ENCODE measurements at regions not wholly inside any gene's neighbourhood (a gene's known extent, or its start where the extent isn't known, plus 50 kb on each side); places are given as distances from the start of the nearest gene placed in this dataset.

DNA sequence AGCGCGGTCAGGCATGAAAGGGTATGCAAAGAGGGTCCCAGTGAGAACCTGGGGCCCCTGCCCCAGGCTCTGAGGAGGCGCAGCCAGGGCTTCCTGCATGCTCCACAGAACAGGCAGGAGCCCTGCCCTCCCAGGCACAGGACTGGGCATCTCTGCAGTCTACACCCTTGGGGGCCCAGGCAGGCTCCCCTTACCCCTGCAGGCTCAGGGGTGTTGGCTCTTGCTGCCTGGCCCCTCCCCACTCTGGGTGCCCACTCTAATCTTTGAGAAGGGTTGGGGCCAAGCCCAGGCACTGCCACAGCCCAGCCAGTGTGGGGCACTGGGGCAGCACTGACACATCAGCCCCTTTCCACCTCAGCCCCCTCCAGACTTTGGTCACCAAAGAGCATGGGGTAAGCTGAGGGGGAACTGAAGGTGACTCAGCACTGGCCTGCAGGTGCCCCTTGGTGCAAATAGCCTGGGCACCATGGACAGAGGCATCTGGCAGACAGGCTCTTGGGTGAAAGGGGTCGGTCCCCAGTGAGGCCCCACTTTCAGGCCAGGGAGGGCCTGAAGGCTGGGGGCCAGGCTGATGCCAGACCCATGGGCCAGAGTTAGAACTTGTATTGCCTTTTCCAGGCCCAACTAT, 73.4 kb downstream of the NPAP1 start:
- intact Hi-C loops (cut with micrococcal nuclease) = no loop called here
- Mint-ChIP-seq H3K4me3 (no peak overlapping the region), H3K9me3 (peaks cover 7% of the 10 kb centered on the region), H3K4me1 (ENCODE audit: low read depth) (no peaks in the 10 kb centered on the region), H3K27ac (no peak overlapping the region), H3K27me3 (no peaks in the 10 kb centered on the region), H3K36me3 (ENCODE audit: low read depth) (no peaks in the 10 kb centered on the region)
- TF ChIP-seq, protein P1, sequence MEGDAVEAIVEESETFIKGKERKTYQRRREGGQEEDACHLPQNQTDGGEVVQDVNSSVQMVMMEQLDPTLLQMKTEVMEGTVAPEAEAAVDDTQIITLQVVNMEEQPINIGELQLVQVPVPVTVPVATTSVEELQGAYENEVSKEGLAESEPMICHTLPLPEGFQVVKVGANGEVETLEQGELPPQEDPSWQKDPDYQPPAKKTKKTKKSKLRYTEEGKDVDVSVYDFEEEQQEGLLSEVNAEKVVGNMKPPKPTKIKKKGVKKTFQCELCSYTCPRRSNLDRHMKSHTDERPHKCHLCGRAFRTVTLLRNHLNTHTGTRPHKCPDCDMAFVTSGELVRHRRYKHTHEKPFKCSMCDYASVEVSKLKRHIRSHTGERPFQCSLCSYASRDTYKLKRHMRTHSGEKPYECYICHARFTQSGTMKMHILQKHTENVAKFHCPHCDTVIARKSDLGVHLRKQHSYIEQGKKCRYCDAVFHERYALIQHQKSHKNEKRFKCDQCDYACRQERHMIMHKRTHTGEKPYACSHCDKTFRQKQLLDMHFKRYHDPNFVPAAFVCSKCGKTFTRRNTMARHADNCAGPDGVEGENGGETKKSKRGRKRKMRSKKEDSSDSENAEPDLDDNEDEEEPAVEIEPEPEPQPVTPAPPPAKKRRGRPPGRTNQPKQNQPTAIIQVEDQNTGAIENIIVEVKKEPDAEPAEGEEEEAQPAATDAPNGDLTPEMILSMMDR (IDR thresholded peaks at IDR 0.05) = no peak
- DNase-seq = no peak
- POLR2A ChIA-PET = no interaction called here
- CTCF ChIA-PET = no interaction called here
- no peak for ATAC-seq

DNA sequence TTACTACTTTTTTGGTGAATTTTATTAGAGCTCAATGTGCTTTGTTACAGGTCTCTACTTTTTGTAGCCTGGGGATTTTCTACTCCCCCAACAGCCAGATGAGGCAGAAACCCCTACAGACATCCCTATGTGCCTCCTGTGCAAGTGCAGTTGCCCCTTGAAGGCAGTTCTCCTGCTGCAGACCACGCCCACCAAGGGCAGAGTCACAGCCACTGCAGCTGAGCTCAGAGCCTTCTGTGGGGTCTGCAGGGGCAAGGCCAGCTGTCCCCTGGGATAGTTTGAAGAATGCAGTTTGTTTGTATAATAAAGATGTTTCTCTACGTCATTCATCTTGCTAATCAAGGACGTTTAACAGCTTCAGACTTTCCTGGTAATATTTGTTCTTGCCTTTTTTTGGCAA, 76.8 kb downstream of the NPAP1 start:
- ATAC-seq (no peak), DNase-seq (no peak)
- H3K9me3 Mint-ChIP-seq = peaks cover 15% of the 10 kb centered on the region
- H3K27me3 Mint-ChIP-seq = no peaks in the 10 kb centered on the region
- H3K4me1 Mint-ChIP-seq (ENCODE audit: low read depth) = no peaks in the 10 kb centered on the region
- H3K4me3 Mint-ChIP-seq = no peak overlapping the region
- POLR2A ChIA-PET = no interaction called here
- TF ChIP-seq, protein P1 (IDR thresholded peaks at IDR 0.05) = no peak
- H3K27ac Mint-ChIP-seq = no peak overlapping the region
- H3K36me3 Mint-ChIP-seq (ENCODE audit: low read depth) = no peaks in the 10 kb centered on the region
- CTCF ChIA-PET = no interaction called here
- intact Hi-C loops (cut with micrococcal nuclease) = no loop called here

DNA sequence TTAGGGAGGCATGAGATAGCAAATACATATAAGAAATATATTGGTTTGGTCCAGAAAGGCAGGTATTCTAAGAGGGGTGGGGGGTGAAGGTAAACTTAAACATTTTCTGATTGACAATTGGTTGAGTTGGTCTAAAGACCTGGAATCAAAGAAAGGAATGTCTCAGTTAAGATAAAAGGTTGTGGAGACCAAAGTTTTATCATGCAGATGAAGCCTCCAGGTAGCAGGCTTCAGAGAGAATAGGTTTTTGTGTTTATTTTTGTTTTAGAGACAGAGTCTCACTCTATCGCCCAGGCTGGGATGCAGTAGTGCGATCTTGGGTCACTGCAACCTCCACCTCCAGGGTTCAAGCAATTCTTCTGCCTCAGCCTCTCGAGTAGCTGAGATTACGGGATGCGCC, 80.5 kb downstream of the NPAP1 start:
- intact Hi-C loops (cut with micrococcal nuclease) = no loop called here
- Mint-ChIP-seq H3K27ac (no peak overlapping the region), H3K4me1 (ENCODE audit: low read depth) (no peaks in the 10 kb centered on the region), H3K9me3 (peaks cover 20% of the 10 kb centered on the region), H3K27me3 (peaks cover 2% of the 10 kb centered on the region), H3K4me3 (no peak overlapping the region), H3K36me3 (ENCODE audit: low read depth) (no peaks in the 10 kb centered on the region)
- TF ChIP-seq, protein P1 (IDR thresholded peaks at IDR 0.05) = no peak
- CTCF ChIA-PET = no interaction called here
- POLR2A ChIA-PET = no interaction called here
- ATAC-seq = no peak
- DNase-seq = no peak

- intact Hi-C loops (cut with micrococcal nuclease) = no loop called here
- no peaks in the 10 kb centered on the region for H3K36me3 Mint-ChIP-seq (ENCODE audit: low read depth)
- peaks cover 19% of the 10 kb centered on the region for H3K9me3 Mint-ChIP-seq
- DNase-seq = no peak
- H3K27me3 Mint-ChIP-seq = peaks cover 2% of the 10 kb centered on the region
- ChIA-PET POLR2A (no interaction called here), CTCF (no interaction called here)
- H3K4me3 Mint-ChIP-seq = no peak overlapping the region
- H3K4me1 Mint-ChIP-seq (ENCODE audit: low read depth) = no peaks in the 10 kb centered on the region
- no peak overlapping the region for H3K27ac Mint-ChIP-seq
- TF ChIP-seq, protein P1 (IDR thresholded peaks at IDR 0.05) = no peak
- ATAC-seq = no peak
Observed at GRCh38 chr15:24760066-24760465, 84.5 kb downstream of the NPAP1 start.

DNA sequence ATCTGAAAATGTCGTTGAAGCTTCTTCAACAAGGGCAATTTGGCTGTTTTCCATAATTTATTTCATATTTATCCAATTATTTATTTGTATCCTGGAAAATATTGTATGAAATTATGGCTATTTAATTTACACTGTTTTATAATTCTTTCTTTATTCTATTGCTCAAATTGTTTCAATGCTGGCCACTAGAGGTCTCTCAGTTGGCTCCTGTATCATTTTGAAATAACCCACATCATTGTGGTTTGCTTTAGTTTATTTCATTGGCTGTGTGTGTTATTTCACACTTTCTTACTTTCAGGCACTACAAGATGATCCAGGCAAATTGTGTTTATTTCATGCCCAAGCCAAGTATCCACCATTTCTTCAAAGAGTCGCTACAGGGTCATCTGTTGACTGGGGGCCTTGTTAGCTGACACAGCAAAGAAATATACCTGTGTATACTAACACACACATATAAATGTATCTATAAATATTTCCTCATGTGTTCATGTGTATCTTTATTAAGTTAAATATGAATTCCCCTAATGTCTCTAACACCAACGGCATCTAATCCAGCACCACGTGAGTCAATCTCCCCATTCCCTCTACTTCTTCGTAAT, 86.2 kb downstream of the NPAP1 start:
- DNase-seq (no peak), ATAC-seq (no peak)
- no peak overlapping the region for H3K27ac Mint-ChIP-seq
- H3K27me3 Mint-ChIP-seq = peaks cover 2% of the 10 kb centered on the region
- no peaks in the 10 kb centered on the region for H3K4me1 Mint-ChIP-seq (ENCODE audit: low read depth)
- POLR2A ChIA-PET = no interaction called here
- no peak overlapping the region for H3K4me3 Mint-ChIP-seq
- TF ChIP-seq, protein P1 (IDR thresholded peaks at IDR 0.05) = no peak
- intact Hi-C loops (cut with micrococcal nuclease) = no loop called here
- H3K36me3 Mint-ChIP-seq (ENCODE audit: low read depth) = no peaks in the 10 kb centered on the region
- peaks cover 16% of the 10 kb centered on the region for H3K9me3 Mint-ChIP-seq
- CTCF ChIA-PET = no interaction called here
